Muscle layer of colon (tissue), 2 donors: ENCODE measurements at regions not wholly inside any gene's neighbourhood (a gene's known extent, or its start where the extent isn't known, plus 50 kb on each side); places are given as distances from the start of the nearest gene placed in this dataset.

ENCODE experiments used
- H3K27ac ChIP-seq: one replicate; pipeline ENCODE4 v1.7.0; 2013; ENCODE audit warnings: low read depth, mild to moderate bottlenecking, low read length, moderate library complexity
- H3K27me3 ChIP-seq, 2 donors: one replicate each; pipeline ENCODE4 v1.7.0; 2013; ENCODE audit warnings: low read length in 2 of 2, mild to moderate bottlenecking in 2 of 2; ENCODE audit not compliant: insufficient read depth in 2 of 2, control insufficient read depth in 1 of 2
- H3K36me3 ChIP-seq: one replicate; pipeline ENCODE4 v1.7.0; 2013; ENCODE audit warnings: mild to moderate bottlenecking, low read length; ENCODE audit not compliant: insufficient read depth
- H3K4me1 ChIP-seq: one replicate; pipeline ENCODE4 v1.7.0; 2013; ENCODE audit warnings: mild to moderate bottlenecking, low read length; ENCODE audit not compliant: insufficient read depth
- H3K4me3 ChIP-seq, 2 donors: one replicate each; pipeline ENCODE4 v1.7.0; 2013; ENCODE audit warnings: low read length in 2 of 2, low read depth in 1 of 2, mild to moderate bottlenecking in 1 of 2, moderate library complexity in 1 of 2
- H3K9ac ChIP-seq: one replicate; pipeline ENCODE4 v1.7.0; 2013; ENCODE audit warnings: low read length
- H3K9me3 ChIP-seq: one replicate; pipeline ENCODE4 v1.7.0; 2013; ENCODE audit warnings: mild to moderate bottlenecking, low read length
- donor health status: abdominal sarcoma.
- donor health status: Adenocarcinoma of cecum.

GRCh38 chr6:168208402-168208801 is 111.2 kb downstream of the DACT2 start:
- no peaks in the 10 kb centered on the region for H3K9me3 ChIP-seq
- H3K4me1 ChIP-seq = no peaks in the 10 kb centered on the region
- H3K4me3 ChIP-seq = no peak overlapping the region
- no peak overlapping the region for H3K27ac ChIP-seq
- no peaks in the 10 kb centered on the region for H3K36me3 ChIP-seq
- no peaks in the 10 kb centered on the region for H3K27me3 ChIP-seq
- no peak overlapping the region for H3K9ac ChIP-seq

GRCh38 chr6:168207421-168208175 is 112.0 kb downstream of the DACT2 start:
- Histone ChIP-seq H3K9ac (no peak overlapping the region), H3K27ac (no peak overlapping the region), H3K9me3 (no peaks in the 10 kb centered on the region), H3K4me3 (no peak overlapping the region), H3K27me3 (no peaks in the 10 kb centered on the region), H3K4me1 (no peaks in the 10 kb centered on the region), H3K36me3 (no peaks in the 10 kb centered on the region)

GRCh38 chr6:168206661-168207274 is 112.8 kb downstream of the DACT2 start:
- no peak overlapping the region for H3K4me3 ChIP-seq
- H3K27ac ChIP-seq = no peak overlapping the region
- H3K4me1 ChIP-seq = no peaks in the 10 kb centered on the region
- no peaks in the 10 kb centered on the region for H3K36me3 ChIP-seq
- H3K9me3 ChIP-seq = no peaks in the 10 kb centered on the region
- H3K27me3 ChIP-seq = no peaks in the 10 kb centered on the region
- H3K9ac ChIP-seq = no peak overlapping the region

GRCh38 chr6:168206186-168206585 is 113.4 kb downstream of the DACT2 start:
- H3K27me3 ChIP-seq = no peaks in the 10 kb centered on the region
- no peaks in the 10 kb centered on the region for H3K9me3 ChIP-seq
- no peak overlapping the region for H3K4me3 ChIP-seq
- H3K36me3 ChIP-seq = no peaks in the 10 kb centered on the region
- H3K9ac ChIP-seq = no peak overlapping the region
- H3K27ac ChIP-seq = no peak overlapping the region
- no peaks in the 10 kb centered on the region for H3K4me1 ChIP-seq

GRCh38 chr6:168201799-168202198 is 117.8 kb downstream of the DACT2 start:
- no peaks in the 10 kb centered on the region for H3K36me3 ChIP-seq
- H3K9ac ChIP-seq = no peak overlapping the region
- H3K27me3 ChIP-seq = no peaks in the 10 kb centered on the region
- H3K9me3 ChIP-seq = no peaks in the 10 kb centered on the region
- no peaks in the 10 kb centered on the region for H3K4me1 ChIP-seq
- H3K27ac ChIP-seq = no peak overlapping the region
- no peak overlapping the region for H3K4me3 ChIP-seq

GRCh38 chr6:168201383-168201782 is 118.2 kb downstream of the DACT2 start:
- H3K4me1 ChIP-seq = no peaks in the 10 kb centered on the region
- H3K36me3 ChIP-seq = no peaks in the 10 kb centered on the region
- no peak overlapping the region for H3K4me3 ChIP-seq
- no peaks in the 10 kb centered on the region for H3K9me3 ChIP-seq
- H3K9ac ChIP-seq = no peak overlapping the region
- H3K27me3 ChIP-seq = no peaks in the 10 kb centered on the region
- H3K27ac ChIP-seq = no peak overlapping the region

- Histone ChIP-seq H3K9ac (no peak overlapping the region), H3K27ac (no peak overlapping the region), H3K36me3 (no peaks in the 10 kb centered on the region), H3K4me1 (no peaks in the 10 kb centered on the region), H3K4me3 (no peak overlapping the region), H3K9me3 (no peaks in the 10 kb centered on the region), H3K27me3 (no peaks in the 10 kb centered on the region)
Measured at GRCh38 chr6:168200571-168201134, 118.9 kb downstream of the DACT2 start.

GRCh38 chr6:168198302-168199180 is 119.5 kb upstream of the FRMD1 start:
- Histone ChIP-seq H3K9ac (no peak overlapping the region), H3K4me3 (no peak overlapping the region), H3K27ac (no peak overlapping the region), H3K36me3 (no peaks in the 10 kb centered on the region), H3K4me1 (no peaks in the 10 kb centered on the region), H3K9me3 (no peaks in the 10 kb centered on the region), H3K27me3 (no peaks in the 10 kb centered on the region)

GRCh38 chr6:168197636-168198301 is 118.8 kb upstream of the FRMD1 start:
- Histone ChIP-seq H3K36me3 (no peaks in the 10 kb centered on the region), H3K9me3 (no peaks in the 10 kb centered on the region), H3K9ac (no peak overlapping the region), H3K27me3 (no peaks in the 10 kb centered on the region), H3K27ac (no peak overlapping the region), H3K4me3 (no peak overlapping the region), H3K4me1 (no peaks in the 10 kb centered on the region)

GRCh38 chr6:168196881-168197635 is 118.0 kb upstream of the FRMD1 start:
- H3K9ac ChIP-seq = no peak overlapping the region
- no peak overlapping the region for H3K4me3 ChIP-seq
- H3K27me3 ChIP-seq = no peaks in the 10 kb centered on the region
- H3K9me3 ChIP-seq = no peaks in the 10 kb centered on the region
- no peak overlapping the region for H3K27ac ChIP-seq
- H3K36me3 ChIP-seq = no peaks in the 10 kb centered on the region
- no peaks in the 10 kb centered on the region for H3K4me1 ChIP-seq
